SK-N-MC (cell line): ENCODE measurements at regions not wholly inside any gene's neighbourhood (a gene's known extent, or its start where the extent isn't known, plus 50 kb on each side); places are given as distances from the start of the nearest gene placed in this dataset.

ENCODE experiments used
- EZH2 ChIP-seq: fragments of 200-600 bp; sonication (generic); IDR thresholded peaks from one replicate; pipeline ENCODE4 v1.6.1; 2017; ENCODE audit warnings: antibody characterized with exemption
- FOXP2 ChIP-seq: optimal IDR thresholded peaks from 2 replicates; pipeline ENCODE3; 2011; ENCODE audit warnings: mild to moderate bottlenecking, moderate library complexity; ENCODE audit not compliant: insufficient read depth; ENCODE audit errors: extremely low read length, control extremely low read depth
- POLR2AphosphoS5 ChIP-seq: IDR thresholded peaks from 2 replicates; pipeline ENCODE4 v1.6.1; 2012; ENCODE audit warnings: mild to moderate bottlenecking, low read depth, low read length, borderline replicate concordance

DNA sequence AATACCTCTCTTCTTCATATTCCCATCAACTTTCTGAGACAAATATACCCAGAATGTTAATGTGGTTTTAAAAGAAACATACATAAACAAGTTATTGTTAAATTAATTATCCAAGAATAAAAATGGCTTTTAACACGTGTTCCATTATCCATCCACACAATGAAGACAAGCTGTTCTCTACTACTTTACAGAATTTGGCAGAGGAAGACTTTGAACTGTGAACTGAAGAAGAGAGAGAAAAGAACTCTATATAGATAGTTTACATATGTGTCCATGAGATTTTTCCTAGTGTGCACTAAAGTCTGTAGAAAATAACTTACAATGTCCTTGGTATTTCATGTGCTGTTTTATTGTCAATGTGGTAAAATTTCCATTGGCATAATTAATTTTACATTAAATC lies 207.0 kb upstream of the COL3A1 start:
- TF ChIP-seq EZH2 = no peak
- TF ChIP-seq POLR2AphosphoS5 = no peak
- no peak for TF ChIP-seq FOXP2
